OCI-LY3 (cell line): ENCODE measurements at regions not wholly inside any gene's neighbourhood (a gene's known extent, or its start where the extent isn't known, plus 50 kb on each side); places are given as distances from the start of the nearest gene placed in this dataset.

ENCODE experiments used
- CTCF ChIP-seq: fragments of 200-600, 300-600 bp; sonication (generic); IDR thresholded peaks from 2 replicates; pipeline ENCODE4 v1.5.1; 2014; ENCODE audit warnings: antibody characterized with exemption, low read length, low read depth
- EZH2phosphoT487 ChIP-seq: fragments of 200-600 bp; shearing (Covaris generic); IDR thresholded peaks from 2 replicates; pipeline ENCODE4 v1.6.1; 2018; ENCODE audit warnings: antibody characterized with exemption, mixed run types, low read depth

DNA sequence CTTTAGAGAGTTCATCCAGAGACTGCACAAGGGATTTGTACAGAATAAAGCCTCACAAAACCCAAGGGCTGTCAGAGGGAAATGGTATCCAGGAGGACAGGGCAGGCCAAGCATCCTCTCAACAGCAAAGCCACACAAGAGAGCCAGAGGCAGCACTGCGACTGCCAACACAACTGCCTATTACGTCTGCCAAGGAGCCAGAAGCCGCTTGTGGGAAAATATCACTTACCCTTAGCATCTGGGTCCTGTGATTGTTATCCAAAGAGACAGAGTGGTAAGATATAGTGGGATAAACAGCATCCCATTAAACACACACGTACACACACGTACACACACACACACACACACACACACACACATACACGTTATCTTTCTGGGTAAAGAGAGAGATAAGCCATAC lies 618.3 kb upstream of the AGTR1 start:
- TF ChIP-seq CTCF (no peak), EZH2phosphoT487 (no peak)
